GM18519 (cell line): ENCODE measurements at regions not wholly inside any gene's neighbourhood (a gene's known extent, or its start where the extent isn't known, plus 50 kb on each side); places are given as distances from the start of the nearest gene placed in this dataset.

Source experiments
- ATAC-seq: cut with Tn5 transposase; IDR thresholded peaks from one replicate; pipeline ENCODE4 v1.9.1; 2021; ENCODE audit warnings: mild to moderate bottlenecking, moderate library complexity; ENCODE audit not compliant: unreplicated experiment, low FRiP score

GRCh38 chr9:11828201-11828600 lies 865.0 kb upstream of the TYRP1 start:
- no peak for ATAC-seq

- ATAC-seq, result no peak
These were observed 860.1 kb upstream of the TYRP1 start for GRCh38 chr9:11833056-11833455.

GRCh38 chr9:11868795-11869194 lies 824.4 kb upstream of the TYRP1 start:
- no peak for ATAC-seq

GRCh38 chr9:11871852-11872251 lies 821.3 kb upstream of the TYRP1 start:
- no peak for ATAC-seq

- ATAC-seq, result no peak
These were observed 820.7 kb upstream of the TYRP1 start for GRCh38 chr9:11872471-11872870.

- no peak for ATAC-seq
These were observed 818.8 kb upstream of the TYRP1 start for GRCh38 chr9:11874414-11874813.

- ATAC-seq, result no peak
These were observed 800.8 kb upstream of the TYRP1 start for GRCh38 chr9:11892401-11892800.

- ATAC-seq, result no peak
These were observed 799.9 kb upstream of the TYRP1 start for GRCh38 chr9:11893331-11893730.

GRCh38 chr9:11894136-11894535 lies 799.0 kb upstream of the TYRP1 start:
- ATAC-seq, result no peak

- no peak for ATAC-seq
These were observed 790.6 kb upstream of the TYRP1 start for GRCh38 chr9:11902610-11903009.

GRCh38 chr9:11915699-11916098 lies 777.5 kb upstream of the TYRP1 start:
- ATAC-seq, result no peak

- no peak for ATAC-seq
These were observed 764.3 kb upstream of the TYRP1 start for GRCh38 chr9:11928871-11929321.

GRCh38 chr9:11931109-11931508 lies 762.1 kb upstream of the TYRP1 start:
- ATAC-seq, result no peak

- no peak for ATAC-seq
These were observed 761.4 kb upstream of the TYRP1 start for GRCh38 chr9:11931751-11932150.

- ATAC-seq, result no peak
These were observed 759.3 kb upstream of the TYRP1 start for GRCh38 chr9:11933926-11934325.

- no peak for ATAC-seq
These were observed 746.7 kb upstream of the TYRP1 start for GRCh38 chr9:11946531-11946930.

GRCh38 chr9:11962327-11962726 lies 730.9 kb upstream of the TYRP1 start:
- ATAC-seq, result no peak

- no peak for ATAC-seq
These were observed 726.4 kb upstream of the TYRP1 start for GRCh38 chr9:11966786-11967185.

GRCh38 chr9:11968631-11969030 lies 724.6 kb upstream of the TYRP1 start:
- ATAC-seq, result no peak

- no peak for ATAC-seq
These were observed 720.2 kb upstream of the TYRP1 start for GRCh38 chr9:11973011-11973410.

- ATAC-seq, result no peak
These were observed 719.7 kb upstream of the TYRP1 start for GRCh38 chr9:11973511-11973910.

GRCh38 chr9:11992866-11993265 lies 700.3 kb upstream of the TYRP1 start:
- ATAC-seq, result no peak

- ATAC-seq, result no peak
These were observed 678.7 kb upstream of the TYRP1 start for GRCh38 chr9:12014488-12014887.
